Heart right ventricle (tissue), 16 donors: ENCODE measurements at regions not wholly inside any gene's neighbourhood (a gene's known extent, or its start where the extent isn't known, plus 50 kb on each side); places are given as distances from the start of the nearest gene placed in this dataset.

Experiments used
- ATAC-seq, 8 donors: fragments of 200-7000 bp; cut with Tn5 transposase; one replicate each; pipeline ENCODE4 v1.9.1; 2020; ENCODE audit warnings: mild to moderate bottlenecking in 8 of 8, moderate library complexity in 8 of 8, moderate number of reproducible peaks in 1 of 8
- DNase-seq, 2 donors: peaks; one replicate each; pipeline ENCODE4 v3.0.0-alpha.2; 2020
- H3K27ac ChIP-seq, 10 donors: fragments of 200-600 bp; sonication (generic) in 2 of 10; one replicate each; pipeline versions ENCODE4 v1.5.0 to v1.8.0; 2020 to 2022; ENCODE audit warnings: mild to moderate bottlenecking in 3 of 10
- H3K27me3 ChIP-seq, 7 donors: fragments of 200-600 bp; one replicate each; pipeline ENCODE4 v1.8.0; 2021 to 2022; ENCODE audit warnings: mild to moderate bottlenecking in 2 of 7
- H3K36me3 ChIP-seq, 9 donors: fragments of 200-600 bp; sonication (generic) in 1 of 9; one replicate each; pipeline versions ENCODE4 v1.5.0 to v1.8.0; 2020 to 2022; ENCODE audit warnings: mild to moderate bottlenecking in 2 of 9
- H3K4me1 ChIP-seq, 9 donors: fragments of 200-600 bp; sonication (generic) in 1 of 9; one replicate each; pipeline versions ENCODE4 v1.5.0 to v1.8.0; 2020 to 2022; ENCODE audit warnings: mild to moderate bottlenecking in 4 of 9
- H3K4me3 ChIP-seq, 10 donors: fragments of 200-600 bp; sonication (generic) in 2 of 10; one replicate each; pipeline versions ENCODE4 v1.5.0 to v1.8.0; 2020 to 2022; ENCODE audit warnings: mild to moderate bottlenecking in 7 of 10, moderate library complexity in 2 of 10
- H3K9me3 ChIP-seq, 11 donors: fragments of 200-600 bp in 10 of 11; sonication (generic) in 2 of 11; one replicate each; pipeline versions ENCODE4 v1.5.0 to v1.8.0; 2013 to 2022; ENCODE audit warnings: mild to moderate bottlenecking in 2 of 11, control low read depth in 1 of 11, moderate library complexity in 1 of 11
- WGBS, 2 donors: extraction: QIAGEN DNeasy Blood & Tissue Kit; methylation state at CpG; one replicate each; pipeline ENCODE4 v1.1.7; 2013; ENCODE audit warnings: inconsistent platforms in 1 of 2; 5-methylcytosine and 5-hydroxymethylcytosine counted together
- intact Hi-C, 10 donors: fragments of 100-400 bp; cut with DNase I; formaldehyde crosslinking; loops; one replicate each; pipeline versions ENCODE4 v1.11.1 to v1.14.2; 2022
- TF ChIP-seq, protein P1 (sequence below), 9 donors: fragments of 200-600 bp; sonication (generic) in 2 of 9; IDR thresholded peaks; one replicate each; pipeline versions ENCODE4 v1.5.0 to v1.8.0; 2021 to 2022; ENCODE audit warnings: antibody characterized with exemption in 9 of 9, mild to moderate bottlenecking in 5 of 9, moderate library complexity in 1 of 9
- donor health status: Arrhythmogenic right ventricular cardiomyopathy.
- donor health status: ischemic (EF 13 %, LVEDD 7.1; RV severe dilation, severe dysfunction).
- donor health status: healthy with polysubstance abuse.
- donor health status: DM: no; HTN: yes; CAD: no.
- donor health status: DM: no; HTN: no; CAD: no.
- donor health status: ischemic (EF 25% LVEDD 6.9; RV normal size, moderate dysfunction).
- donor health status: ischemic (EF 25% LVEDD 5.7; RV mildly dilated, moderate dysfunction).
- donor health status: healthy.
- donor health status: DM: yes; HTN: yes; CAD: no.
- donor health status: Ischemic cardiomyopathy.
- donor health status: ischemic (EF 35%, LVEDD 5.7; RV mildly dilated, moderate dysfunction).
- donor health status: nonischemic (EF 11% LVEDD 7.7; RV severe dilation, severe dysfunction).
- donor health status: DM: yes; HTN: yes; CAD: no.
- donor health status: PGD.
- donor health status: ischemic (EF 29% LVEDD 5.4; RV normal size, mild dysfunction).
- donor health status: nonischemic (EF 23%, LVEDD 6.1; RV moderate dilation, normal function).

DNA sequence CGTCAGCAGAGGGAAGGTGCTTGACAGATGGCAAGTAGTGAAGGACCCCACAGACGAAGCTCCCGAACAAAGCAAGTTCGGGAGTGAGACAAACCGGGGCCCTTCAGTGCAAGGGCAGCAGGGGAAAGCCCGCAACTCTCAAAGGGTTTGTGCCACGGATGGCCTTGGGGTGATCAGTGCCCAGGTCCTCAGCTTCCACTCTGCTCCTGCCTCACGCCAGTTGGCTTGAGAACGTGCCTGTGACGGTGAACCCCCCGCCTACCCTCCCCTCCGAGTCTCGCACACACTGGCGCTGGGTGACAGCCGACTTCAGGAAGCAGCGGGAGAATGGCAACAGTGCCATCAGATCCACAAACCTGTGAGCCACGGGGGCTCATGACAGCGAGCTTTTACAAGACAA is 56.8 kb upstream of the SALL3 start:
- H3K4me1 ChIP-seq, result no peaks in the 10 kb centered on the region
- H3K36me3 ChIP-seq, result no peaks in the 10 kb centered on the region
- ATAC-seq (no peak), DNase-seq (no peak)
- no peak overlapping the region for H3K4me3 ChIP-seq
- intact Hi-C loops, result no loop called here
- no peak overlapping the region for H3K27ac ChIP-seq
- peaks cover 0 to 4% (median 0%) of the 10 kb centered on the region in 11 donors for H3K9me3 ChIP-seq
- TF ChIP-seq, protein P1, sequence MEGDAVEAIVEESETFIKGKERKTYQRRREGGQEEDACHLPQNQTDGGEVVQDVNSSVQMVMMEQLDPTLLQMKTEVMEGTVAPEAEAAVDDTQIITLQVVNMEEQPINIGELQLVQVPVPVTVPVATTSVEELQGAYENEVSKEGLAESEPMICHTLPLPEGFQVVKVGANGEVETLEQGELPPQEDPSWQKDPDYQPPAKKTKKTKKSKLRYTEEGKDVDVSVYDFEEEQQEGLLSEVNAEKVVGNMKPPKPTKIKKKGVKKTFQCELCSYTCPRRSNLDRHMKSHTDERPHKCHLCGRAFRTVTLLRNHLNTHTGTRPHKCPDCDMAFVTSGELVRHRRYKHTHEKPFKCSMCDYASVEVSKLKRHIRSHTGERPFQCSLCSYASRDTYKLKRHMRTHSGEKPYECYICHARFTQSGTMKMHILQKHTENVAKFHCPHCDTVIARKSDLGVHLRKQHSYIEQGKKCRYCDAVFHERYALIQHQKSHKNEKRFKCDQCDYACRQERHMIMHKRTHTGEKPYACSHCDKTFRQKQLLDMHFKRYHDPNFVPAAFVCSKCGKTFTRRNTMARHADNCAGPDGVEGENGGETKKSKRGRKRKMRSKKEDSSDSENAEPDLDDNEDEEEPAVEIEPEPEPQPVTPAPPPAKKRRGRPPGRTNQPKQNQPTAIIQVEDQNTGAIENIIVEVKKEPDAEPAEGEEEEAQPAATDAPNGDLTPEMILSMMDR (IDR thresholded peaks at IDR 0.05), result no peak
- H3K27me3 ChIP-seq, result peaks cover 0 to 16% (median 0%) of the 10 kb centered on the region in 7 donors
- WGBS, 2 donors, result 87% methylated on average over 18 of the region's 18 CpGs

- no peak overlapping the region for H3K4me3 ChIP-seq
- ATAC-seq, result no peak
- peaks cover 0 to 16% (median 0%) of the 10 kb centered on the region in 7 donors for H3K27me3 ChIP-seq
- no peak overlapping the region for H3K27ac ChIP-seq
- WGBS, 2 donors, result 89 to 90% methylated on average over 14 of the region's 14 CpGs
- TF ChIP-seq, protein P1 (IDR thresholded peaks at IDR 0.05), result no peak
- no peaks in the 10 kb centered on the region for H3K36me3 ChIP-seq
- no peaks in the 10 kb centered on the region for H3K4me1 ChIP-seq
- H3K9me3 ChIP-seq, result peaks cover 0 to 4% (median 0%) of the 10 kb centered on the region in 11 donors
- intact Hi-C loops, result no loop called here
- no peak for DNase-seq
Measured at GRCh38 chr18:78924301-78924700, 55.3 kb upstream of the SALL3 start.

- Histone ChIP-seq H3K4me3 (no peak overlapping the region), H3K36me3 (no peaks in the 10 kb centered on the region), H3K4me1 (no peaks in the 10 kb centered on the region), H3K27ac (no peak overlapping the region), H3K9me3 (peaks cover 0 to 4% (median 0%) of the 10 kb centered on the region in 11 donors), H3K27me3 (peaks cover 0 to 16% (median 0%) of the 10 kb centered on the region in 7 donors)
- DNase-seq (no peak), ATAC-seq (no peak)
- intact Hi-C loops, result no loop called here
- TF ChIP-seq, protein P1 (IDR thresholded peaks at IDR 0.05), result no peak
- WGBS, 2 donors, result 86 to 89% methylated on average over 43 of the region's 43 CpGs
Measured at GRCh38 chr18:78924786-78925540, 54.7 kb upstream of the SALL3 start.

DNA sequence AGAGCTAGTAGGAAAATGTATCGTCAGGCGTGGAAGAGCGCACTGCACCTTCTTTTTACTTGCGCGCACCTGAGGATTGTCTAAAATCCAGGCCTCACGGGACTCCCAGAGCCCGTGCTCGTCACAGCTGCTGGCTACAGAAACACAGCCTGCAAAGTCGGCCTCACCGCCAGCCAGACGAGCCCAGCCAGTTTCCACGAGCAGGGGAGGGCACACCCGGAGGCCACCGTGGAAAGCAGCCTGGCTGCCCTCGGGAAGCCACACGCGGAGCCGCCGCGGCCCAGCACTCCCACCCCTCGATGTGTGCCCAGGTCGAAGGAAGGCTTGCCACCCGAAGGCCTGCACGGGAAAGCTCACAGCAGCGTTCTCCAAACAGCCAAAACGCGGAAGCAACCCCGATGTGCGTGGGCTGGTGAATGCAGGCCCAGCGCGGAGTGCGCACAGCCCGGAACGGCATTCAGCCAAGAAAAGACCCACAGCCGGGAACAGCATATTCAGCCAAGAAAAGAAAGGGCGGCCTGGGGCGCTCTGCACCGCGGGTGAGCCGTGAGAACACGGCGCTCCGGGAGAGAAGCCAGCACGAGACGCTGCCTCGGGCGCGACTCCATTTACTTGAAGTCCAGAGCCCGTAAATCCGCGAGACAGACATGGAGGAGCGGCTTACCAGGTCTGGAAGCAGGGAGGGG is 53.9 kb upstream of the SALL3 start:
- 94% methylated on average over 52 of the region's 52 CpGs for WGBS, 2 donors
- Histone ChIP-seq H3K4me3 (no peak overlapping the region), H3K27ac (no peak overlapping the region), H3K9me3 (peaks cover 0 to 4% (median 0%) of the 10 kb centered on the region in 11 donors), H3K4me1 (no peaks in the 10 kb centered on the region), H3K27me3 (peaks cover 0 to 16% (median under 1%) of the 10 kb centered on the region in 7 donors), H3K36me3 (no peaks in the 10 kb centered on the region)
- intact Hi-C loops, result no loop called here
- ATAC-seq, result no peak
- DNase-seq, result no peak
- TF ChIP-seq, protein P1 (IDR thresholded peaks at IDR 0.05), result no peak
